ENCODE measurements at regions not wholly inside any gene's neighbourhood (a gene's known extent, or its start where the extent isn't known, plus 50 kb on each side); places are given as distances from the start of the nearest gene placed in this dataset.

DNA sequence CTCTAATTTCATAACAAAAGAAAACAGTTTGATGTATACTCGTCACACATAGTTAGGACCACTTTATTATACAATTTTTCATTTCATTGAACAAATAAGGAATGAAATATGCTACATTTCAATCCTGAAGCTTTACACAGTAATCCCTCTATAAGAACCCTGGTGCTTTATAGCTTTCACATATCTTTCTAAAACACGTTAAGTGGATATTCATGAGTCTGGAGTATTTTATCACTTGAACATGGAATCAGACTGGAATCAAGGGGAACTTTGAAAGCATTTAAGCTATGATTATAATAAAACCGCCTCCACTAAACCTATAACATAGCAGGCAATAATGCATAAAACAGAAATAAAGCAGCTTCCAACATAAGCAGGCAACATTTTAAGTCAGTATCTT lies 476.6 kb downstream of the COL11A1 start:
- TF ChIP-seq, protein P1, sequence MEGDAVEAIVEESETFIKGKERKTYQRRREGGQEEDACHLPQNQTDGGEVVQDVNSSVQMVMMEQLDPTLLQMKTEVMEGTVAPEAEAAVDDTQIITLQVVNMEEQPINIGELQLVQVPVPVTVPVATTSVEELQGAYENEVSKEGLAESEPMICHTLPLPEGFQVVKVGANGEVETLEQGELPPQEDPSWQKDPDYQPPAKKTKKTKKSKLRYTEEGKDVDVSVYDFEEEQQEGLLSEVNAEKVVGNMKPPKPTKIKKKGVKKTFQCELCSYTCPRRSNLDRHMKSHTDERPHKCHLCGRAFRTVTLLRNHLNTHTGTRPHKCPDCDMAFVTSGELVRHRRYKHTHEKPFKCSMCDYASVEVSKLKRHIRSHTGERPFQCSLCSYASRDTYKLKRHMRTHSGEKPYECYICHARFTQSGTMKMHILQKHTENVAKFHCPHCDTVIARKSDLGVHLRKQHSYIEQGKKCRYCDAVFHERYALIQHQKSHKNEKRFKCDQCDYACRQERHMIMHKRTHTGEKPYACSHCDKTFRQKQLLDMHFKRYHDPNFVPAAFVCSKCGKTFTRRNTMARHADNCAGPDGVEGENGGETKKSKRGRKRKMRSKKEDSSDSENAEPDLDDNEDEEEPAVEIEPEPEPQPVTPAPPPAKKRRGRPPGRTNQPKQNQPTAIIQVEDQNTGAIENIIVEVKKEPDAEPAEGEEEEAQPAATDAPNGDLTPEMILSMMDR (IDR thresholded peaks at IDR 0.05; ENCODE audit: unreplicated experiment), result no peak
- no peak overlapping the region for H3K27ac Mint-ChIP-seq
- H3K4me3 Mint-ChIP-seq, result no peak overlapping the region
- no peaks in the 10 kb centered on the region for H3K36me3 Mint-ChIP-seq
- no peaks in the 10 kb centered on the region for H3K4me1 Mint-ChIP-seq
- DNase-seq (ENCODE audit: low spot score in 2 of 2, unreplicated experiment in 2 of 2), result no peak
- no peaks in the 10 kb centered on the region for H3K9me3 Mint-ChIP-seq
- H3K27me3 Mint-ChIP-seq (ENCODE audit: low read depth), result no peaks in the 10 kb centered on the region

- TF ChIP-seq, protein P1 (IDR thresholded peaks at IDR 0.05; ENCODE audit: unreplicated experiment), result no peak
- no peak for DNase-seq (ENCODE audit: low spot score in 2 of 2, unreplicated experiment in 2 of 2)
- no peaks in the 10 kb centered on the region for H3K4me1 Mint-ChIP-seq
- no peaks in the 10 kb centered on the region for H3K27me3 Mint-ChIP-seq (ENCODE audit: low read depth)
- H3K9me3 Mint-ChIP-seq, result no peaks in the 10 kb centered on the region
- H3K36me3 Mint-ChIP-seq, result no peaks in the 10 kb centered on the region
- H3K4me3 Mint-ChIP-seq, result no peak overlapping the region
- H3K27ac Mint-ChIP-seq, result no peak overlapping the region
Measured at GRCh38 chr1:102630041-102630440, 478.3 kb downstream of the COL11A1 start.

- TF ChIP-seq, protein P1 (IDR thresholded peaks at IDR 0.05; ENCODE audit: unreplicated experiment), result no peak
- H3K4me3 Mint-ChIP-seq, result no peak overlapping the region
- DNase-seq (ENCODE audit: low spot score in 2 of 2, unreplicated experiment in 2 of 2), result no peak
- no peaks in the 10 kb centered on the region for H3K9me3 Mint-ChIP-seq
- no peaks in the 10 kb centered on the region for H3K36me3 Mint-ChIP-seq
- H3K27ac Mint-ChIP-seq, result no peak overlapping the region
- no peaks in the 10 kb centered on the region for H3K4me1 Mint-ChIP-seq
- no peaks in the 10 kb centered on the region for H3K27me3 Mint-ChIP-seq (ENCODE audit: low read depth)
Measured at GRCh38 chr1:102628109-102628613, 480.2 kb downstream of the COL11A1 start.

DNA sequence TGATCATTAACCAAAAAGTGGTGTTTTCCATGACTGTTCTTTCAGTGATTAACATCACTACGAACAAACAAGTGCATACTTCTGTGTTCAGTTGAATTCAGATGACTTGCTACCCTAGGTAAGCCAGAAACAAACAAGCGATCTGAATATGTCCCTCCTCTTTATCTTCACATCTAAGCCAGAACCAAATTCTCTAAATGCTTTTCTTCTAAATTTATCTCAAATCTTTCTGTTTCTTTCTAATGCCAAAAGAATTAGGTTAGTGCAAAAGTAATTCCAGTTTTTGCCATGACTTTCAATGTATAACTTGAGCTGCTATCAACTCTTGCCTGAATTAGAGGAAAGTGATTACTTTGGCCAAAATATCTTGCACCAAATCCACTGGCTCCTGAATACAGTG lies 481.2 kb downstream of the COL11A1 start:
- H3K4me1 Mint-ChIP-seq, result no peaks in the 10 kb centered on the region
- no peaks in the 10 kb centered on the region for H3K9me3 Mint-ChIP-seq
- TF ChIP-seq, protein P1 (IDR thresholded peaks at IDR 0.05; ENCODE audit: unreplicated experiment), result no peak
- no peaks in the 10 kb centered on the region for H3K36me3 Mint-ChIP-seq
- H3K4me3 Mint-ChIP-seq, result no peak overlapping the region
- DNase-seq (ENCODE audit: low spot score in 2 of 2, unreplicated experiment in 2 of 2), result no peak
- H3K27ac Mint-ChIP-seq, result no peak overlapping the region
- H3K27me3 Mint-ChIP-seq (ENCODE audit: low read depth), result no peaks in the 10 kb centered on the region

DNA sequence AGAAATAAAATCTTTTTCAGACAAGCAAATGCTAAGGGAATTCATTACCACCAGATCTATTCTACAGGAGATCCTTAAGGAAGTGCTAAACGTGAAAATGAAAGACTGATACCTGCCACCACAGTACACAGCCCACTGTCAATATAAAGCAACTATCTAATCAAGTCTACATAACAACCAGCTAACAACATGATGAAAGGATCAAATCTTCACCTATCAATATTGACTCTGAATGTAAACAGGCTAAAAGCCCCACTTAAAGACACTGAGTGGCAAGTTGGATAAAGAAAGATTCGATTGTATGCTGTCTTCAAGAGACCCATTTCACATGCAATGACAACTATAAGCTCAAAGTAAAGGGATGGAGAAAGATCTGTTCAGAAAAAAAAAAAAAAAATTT lies 492.4 kb downstream of the COL11A1 start:
- H3K4me3 Mint-ChIP-seq, result no peak overlapping the region
- H3K9me3 Mint-ChIP-seq, result peaks cover 3% of the 10 kb centered on the region
- no peak for DNase-seq (ENCODE audit: low spot score in 2 of 2, unreplicated experiment in 2 of 2)
- H3K27me3 Mint-ChIP-seq (ENCODE audit: low read depth), result no peaks in the 10 kb centered on the region
- no peak overlapping the region for H3K27ac Mint-ChIP-seq
- no peaks in the 10 kb centered on the region for H3K36me3 Mint-ChIP-seq
- no peaks in the 10 kb centered on the region for H3K4me1 Mint-ChIP-seq
- TF ChIP-seq, protein P1 (IDR thresholded peaks at IDR 0.05; ENCODE audit: unreplicated experiment), result no peak

GRCh38 chr1:102595106-102595505 lies 513.2 kb downstream of the COL11A1 start:
- no peak overlapping the region for H3K27ac Mint-ChIP-seq
- TF ChIP-seq, protein P1 (IDR thresholded peaks at IDR 0.05; ENCODE audit: unreplicated experiment), result no peak
- H3K36me3 Mint-ChIP-seq, result no peaks in the 10 kb centered on the region
- no peaks in the 10 kb centered on the region for H3K4me1 Mint-ChIP-seq
- H3K4me3 Mint-ChIP-seq, result no peak overlapping the region
- DNase-seq (ENCODE audit: low spot score in 2 of 2, unreplicated experiment in 2 of 2), result no peak
- H3K9me3 Mint-ChIP-seq, result peaks cover 4% of the 10 kb centered on the region
- H3K27me3 Mint-ChIP-seq (ENCODE audit: low read depth), result no peaks in the 10 kb centered on the region

All from mesothelial cell of epicardium (in vitro differentiated cells).